K562 (cell line): ENCODE measurements at regions not wholly inside any gene's neighbourhood (a gene's known extent, or its start where the extent isn't known, plus 50 kb on each side); places are given as distances from the start of the nearest gene placed in this dataset.

Source experiments
- ATAC-seq: fragments of 200-7000 bp; cut with Tn5 transposase; 3 replicates; pipeline ENCODE4 v1.9.1; 2020; ENCODE audit warnings: moderate library complexity
- BruUV-seq: library from RNA; stranded (reverse); fragments of 400-500 nt; replicated peaks from 2 replicates; lab custom pipeline; 2021; lab: Mats Ljungman, UMichigan
- CTCF ChIA-PET: fragments of 300-600 bp; formaldehyde crosslinking; extraction: SDS; loops from one replicate; lab custom pipeline; 2021; ENCODE audit warnings: low intra/inter-chr PET ratio; lab: Yijun Ruan, JAX
- POLR2A ChIA-PET: fragments of 300-600, 350-650 bp; sonication (Branson Sonifier 250); formaldehyde crosslinking; extraction: SDS; loops from one replicate; lab custom pipeline; 2021; ENCODE audit warnings: antibody characterized with exemption, inconsistent platforms; lab: Yijun Ruan, JAX
- DNase-seq, 4 experiments: peaks; one replicate each; pipeline versions ENCODE4 v3.0.0 to v3.0.0-alpha.2; 2011 to 2018; ENCODE audit warnings: low spot score in 3 of 4, mixed read lengths in 3 of 4; ENCODE audit errors: extremely low read depth in 1 of 4
- FAIRE-seq: peaks from 2 replicates; lab custom pipeline; 2011; peaks lifted over from hg19 to GRCh38; lab: Jason Lieb, UNC
- H2AFZ ChIP-seq: 2 replicates; pipeline ENCODE4 v1.6.0; 2011; ENCODE audit warnings: low read depth, low read length, control low read depth, inconsistent platforms
- H3K27ac ChIP-seq: fragments of 200-600 bp; 3 replicates; pipeline ENCODE4 v1.8.0; 2011; ENCODE audit warnings: low read depth, mild to moderate bottlenecking, control low read depth, inconsistent platforms, low read length, moderate library complexity, mixed read lengths; ENCODE audit errors: extremely low read depth
- H3K27me3 ChIP-seq, 2 experiments: fragments of 300-600 bp in 1 of 2; 2 replicates in 1 of 2; 3 replicates in 1 of 2; pipeline versions ENCODE4 v1.6.0 to v1.8.0; 2011; ENCODE audit warnings: inconsistent platforms in 2 of 2, low read length in 2 of 2, mild to moderate bottlenecking in 1 of 2, mixed read lengths in 1 of 2, moderate library complexity in 1 of 2; ENCODE audit not compliant: control insufficient read depth in 2 of 2, insufficient read depth in 2 of 2
- H3K36me3 ChIP-seq: fragments of 300-600 bp; 3 replicates; pipeline ENCODE4 v1.8.0; 2011; ENCODE audit warnings: mild to moderate bottlenecking, low read length, inconsistent platforms; ENCODE audit not compliant: control insufficient read depth, insufficient read depth
- H3K4me1 ChIP-seq, 2 experiments: fragments of 200-600 bp in 1 of 2; replicated peaks in 1 of 2; 2 replicates in 1 of 2; 3 replicates in 1 of 2; pipeline versions ENCODE4 v1.5.1 to v1.8.0; 2011; ENCODE audit warnings: inconsistent platforms in 2 of 2, low read length in 2 of 2, mild to moderate bottlenecking in 1 of 2, mixed read lengths in 1 of 2, moderate library complexity in 1 of 2; ENCODE audit not compliant: control insufficient read depth in 2 of 2, insufficient read depth in 2 of 2
- H3K4me2 ChIP-seq: 2 replicates; pipeline ENCODE4 v1.6.1; 2011; ENCODE audit warnings: low read length, control low read depth, inconsistent platforms, mixed read lengths; ENCODE audit not compliant: insufficient read depth
- H3K4me3 ChIP-seq: fragments of 200-600 bp; sonication (generic), shearing (Covaris generic); 2 replicates; pipeline ENCODE4 v1.5.1; 2016; ENCODE audit warnings: control low read depth, inconsistent platforms
- H3K79me2 ChIP-seq: fragments of 200-600 bp; 3 replicates; pipeline ENCODE4 v1.8.0; 2011; ENCODE audit warnings: low read length, inconsistent platforms; ENCODE audit not compliant: control insufficient read depth, insufficient read depth
- H3K9ac ChIP-seq, 2 experiments: 2 replicates each; pipeline versions ENCODE4 v1.6.0 to v1.6.1; 2011; ENCODE audit warnings: low read depth in 2 of 2, low read length in 2 of 2, control low read depth in 1 of 2, inconsistent platforms in 1 of 2, mild to moderate bottlenecking in 1 of 2, mixed read lengths in 1 of 2; ENCODE audit not compliant: insufficient read depth in 1 of 2
- H3K9me1 ChIP-seq: one replicate; pipeline ENCODE4 v1.6.0; 2011; ENCODE audit warnings: inconsistent platforms, mild to moderate bottlenecking, low read length, moderate library complexity; ENCODE audit not compliant: control insufficient read depth, insufficient read depth
- H3K9me3 ChIP-seq: replicated peaks from 2 replicates; pipeline ENCODE4 v1.5.1; 2011; ENCODE audit warnings: low read depth, low read length, inconsistent platforms; ENCODE audit not compliant: control insufficient read depth, insufficient read depth
- H4K20me1 ChIP-seq: replicated peaks from 2 replicates; pipeline ENCODE4 v1.6.1; 2011; ENCODE audit warnings: low read length, inconsistent platforms, mixed read lengths; ENCODE audit not compliant: control insufficient read depth, insufficient read depth
- ELF1 ChIP-seq: fragments of 200-800 bp; sonication (Bioruptor generic); IDR thresholded peaks from 2 replicates; pipeline ENCODE4 v1.6.1; 2016; ENCODE audit warnings: missing genetic modification characterization, missing compliant biosample characterization
- FUS ChIP-seq: fragments of 200-400 bp; formaldehyde crosslinking; optimal IDR thresholded peaks from 2 replicates; pipeline ENCODE3; 2017; ENCODE audit warnings: low read depth, low read length
- HNRNPK ChIP-seq: fragments of 200-400 bp; formaldehyde crosslinking; IDR thresholded peaks from one replicate; pipeline ENCODE4 v1.6.1; 2018; ENCODE audit warnings: mild to moderate bottlenecking, low read depth, low read length; ENCODE audit not compliant: poor library complexity, severe bottlenecking
- KLF10 ChIP-seq: fragments of 250-450 bp; sonication (Bioruptor Pico); IDR thresholded peaks from 2 replicates; pipeline ENCODE4 v1.6.1; 2021; ENCODE audit warnings: matching md5 sums
- NR4A1 ChIP-seq, 2 experiments: fragments of 250-450 bp in 1 of 2; fragments of 450-650 bp in 1 of 2; sonication (Bioruptor Pico) in 1 of 2; IDR thresholded peaks; 2 replicates each; pipeline versions ENCODE4 v1.4.0 to v1.6.1; 2016 to 2020; ENCODE audit warnings: mild to moderate bottlenecking in 2 of 2, missing compliant biosample characterization in 1 of 2, missing genetic modification characterization in 1 of 2, moderate library complexity in 1 of 2
- RAD51 ChIP-seq: fragments of 450-650 bp; IDR thresholded peaks from 2 replicates; pipeline ENCODE4 v1.7.1; 2016; ENCODE audit warnings: low read depth, mild to moderate bottlenecking, borderline replicate concordance
- REST ChIP-seq, 2 experiments: fragments of 450-650 bp; formaldehyde crosslinking in 1 of 2; IDR thresholded peaks; 2 replicates each; pipeline versions ENCODE4 v1.4.0 to v1.6.1; 2014 to 2020; ENCODE audit warnings: mild to moderate bottlenecking in 2 of 2, borderline replicate concordance in 1 of 2, low read depth in 1 of 2
- RFX7 ChIP-seq: fragments of 250-450 bp; sonication (Bioruptor Pico); IDR thresholded peaks from 2 replicates; pipeline ENCODE4 v1.5.1; 2021; ENCODE audit warnings: mild to moderate bottlenecking
- TFAP4 ChIP-seq: sonication (generic); formaldehyde crosslinking; IDR thresholded peaks from 2 replicates; pipeline ENCODE4 v1.8.0; 2022; ENCODE audit warnings: missing genetic modification reagents, mild to moderate bottlenecking, moderate library complexity, borderline replicate concordance
- UBTF ChIP-seq, 2 experiments: IDR thresholded peaks; 2 replicates each; pipeline ENCODE4 v1.6.1; 2012; ENCODE audit warnings: improper control_type of control experiment in 2 of 2, low read depth in 2 of 2, low read length in 2 of 2, borderline replicate concordance in 1 of 2
- ZBTB17 ChIP-seq: fragments of 450-650 bp; formaldehyde crosslinking; IDR thresholded peaks from 2 replicates; pipeline ENCODE4 v1.4.0; 2020; ENCODE audit warnings: mild to moderate bottlenecking
- ZNF431 ChIP-seq: sonication (generic); formaldehyde crosslinking; IDR thresholded peaks from 2 replicates; pipeline ENCODE4 v1.8.0; 2022; ENCODE audit warnings: mild to moderate bottlenecking, missing genetic modification reagents
- WGBS: fragments of 100-300 bp; shearing (Covaris generic); methylation state at CpG from one replicate; pipeline ENCODE4 v1.1.6; 2016; ENCODE audit warnings: low coverage, mixed read lengths; ENCODE audit not compliant: insufficient coverage; ENCODE audit errors: missing lambda C conversion rate; 5-methylcytosine and 5-hydroxymethylcytosine counted together
- in situ Hi-C: fragments of 300-500 bp; cut with MboI; formaldehyde crosslinking; loops from 4 replicates; pipeline ENCODE4 v1.15.0; 2018; ENCODE audit warnings: inconsistent platforms, mixed read lengths
- intact Hi-C: fragments of 100-400 bp; cut with micrococcal nuclease; formaldehyde crosslinking; loops from 2 replicates; pipeline ENCODE4 v1.14.2; 2022

GRCh38 chr5:99445805-99446204 lies 517.0 kb upstream of the CHD1 start:
- Histone ChIP-seq H2AFZ (no peak overlapping the region), H3K27ac (no peak overlapping the region), H3K4me3 (no peak overlapping the region), H3K27me3 (no peaks in the 10 kb centered on the region), H3K36me3 (no peaks in the 10 kb centered on the region), H3K9ac (no peak overlapping the region), H3K4me2 (no peak overlapping the region), H3K4me1 (no peaks in the 10 kb centered on the region), H3K9me3 (no peaks in the 10 kb centered on the region)
- in situ Hi-C loops (no loop called here), intact Hi-C loops (no loop called here)
- ATAC-seq (no peak), DNase-seq (no peak)
- POLR2A ChIA-PET, result no interaction called here
- CTCF ChIA-PET, result no interaction called here
- TF ChIP-seq HNRNPK, result no peak
- TF ChIP-seq ELF1 (tag), result no peak
- no peak for TF ChIP-seq FUS
- TF ChIP-seq NR4A1 (CRISPR knock-in tag; IDR thresholded peaks at IDR 0.05), result no peak
- no peak for TF ChIP-seq NR4A1 (tag; IDR thresholded peaks at IDR 0.05)
- no peak for TF ChIP-seq RAD51
- no peak for TF ChIP-seq ZBTB17 (CRISPR knock-in tag)
- TF ChIP-seq ZNF431, result no peak
- TF ChIP-seq RFX7 (CRISPR knock-in tag), result no peak
- TF ChIP-seq TFAP4 (CRISPR knock-in tag), result no peak
- no peak for TF ChIP-seq KLF10 (CRISPR knock-in tag)
- no peak for TF ChIP-seq REST (IDR thresholded peaks at IDR 0.05; ENCODE audit: borderline replicate concordance)
- TF ChIP-seq REST (CRISPR knock-in tag; IDR thresholded peaks at IDR 0.05; ENCODE audit: low read depth), result no peak
- TF ChIP-seq UBTF (IDR thresholded peaks at IDR 0.05; ENCODE audit: borderline replicate concordance in 1 of 2, low read depth in 2 of 2, low read length in 2 of 2), result no peak
- TF ChIP-seq, all 486 proteins: peak for 0
- H3K9me1 ChIP-seq, result no peaks in the 10 kb centered on the region
- no peak for FAIRE-seq
- BruUV-seq, result no TSS peak
- 0% methylated on average over 1 of the region's 1 CpG for WGBS
- H3K79me2 ChIP-seq, result no peaks in the 10 kb centered on the region
- no peaks in the 10 kb centered on the region for H4K20me1 ChIP-seq
